GM10266 (cell line): ENCODE measurements at regions not wholly inside any gene's neighbourhood (a gene's known extent, or its start where the extent isn't known, plus 50 kb on each side); places are given as distances from the start of the nearest gene placed in this dataset.

Experiments
- DNase-seq: peaks from one replicate; pipeline ENCODE4 v3.0.0; 2012; ENCODE audit errors: extremely low spot score
- CTCF ChIP-seq: IDR thresholded peaks from 2 replicates; pipeline ENCODE4 v1.5.1; 2012; ENCODE audit warnings: mild to moderate bottlenecking, low read depth; ENCODE audit not compliant: control insufficient read depth, insufficient read depth; ENCODE audit errors: missing control alignments

DNA sequence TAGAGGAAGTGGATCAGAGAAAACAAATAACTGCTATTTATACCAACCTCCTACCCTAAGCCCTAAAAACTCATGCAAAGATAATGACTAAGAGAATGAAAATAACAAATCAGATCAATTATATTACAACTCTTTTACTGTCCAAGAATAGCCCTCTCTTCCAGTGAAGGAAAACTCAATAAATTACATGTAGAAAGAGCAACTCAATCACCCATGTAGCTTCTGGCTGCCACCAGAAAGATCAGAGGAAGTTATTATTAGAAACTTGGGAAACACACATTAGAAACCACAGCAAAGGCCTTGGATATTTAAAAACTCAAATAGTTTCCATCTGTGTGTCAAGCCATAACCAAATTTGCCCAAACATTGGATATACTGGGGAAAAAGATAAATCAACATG, 134.0 kb upstream of the TARS1 start:
- DNase-seq, result no peak
- no peak for TF ChIP-seq CTCF

DNA sequence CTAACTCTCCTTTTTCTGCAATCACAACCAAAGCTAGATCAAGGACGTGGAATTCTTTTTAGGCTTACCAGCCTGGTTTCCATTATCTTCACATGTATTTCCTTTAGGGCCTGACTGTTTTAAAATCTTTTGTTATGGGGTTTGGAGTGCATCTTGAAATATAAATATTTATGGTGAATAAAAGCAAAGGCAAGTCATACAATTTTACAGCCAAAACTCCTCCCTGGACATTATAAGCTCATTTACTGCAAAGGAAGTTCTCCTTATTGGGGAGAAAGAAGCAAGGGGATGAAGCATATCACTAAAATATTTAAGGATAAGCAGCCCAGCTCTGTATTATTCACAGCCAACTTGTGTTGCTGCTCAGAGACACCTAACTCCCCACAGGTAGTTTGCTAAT, 132.2 kb upstream of the TARS1 start:
- DNase-seq, result no peak
- TF ChIP-seq CTCF, result no peak

GRCh38 chr5:33309068-33309467, 131.7 kb upstream of the TARS1 start:
- no peak for TF ChIP-seq CTCF
- DNase-seq, result no peak

DNA sequence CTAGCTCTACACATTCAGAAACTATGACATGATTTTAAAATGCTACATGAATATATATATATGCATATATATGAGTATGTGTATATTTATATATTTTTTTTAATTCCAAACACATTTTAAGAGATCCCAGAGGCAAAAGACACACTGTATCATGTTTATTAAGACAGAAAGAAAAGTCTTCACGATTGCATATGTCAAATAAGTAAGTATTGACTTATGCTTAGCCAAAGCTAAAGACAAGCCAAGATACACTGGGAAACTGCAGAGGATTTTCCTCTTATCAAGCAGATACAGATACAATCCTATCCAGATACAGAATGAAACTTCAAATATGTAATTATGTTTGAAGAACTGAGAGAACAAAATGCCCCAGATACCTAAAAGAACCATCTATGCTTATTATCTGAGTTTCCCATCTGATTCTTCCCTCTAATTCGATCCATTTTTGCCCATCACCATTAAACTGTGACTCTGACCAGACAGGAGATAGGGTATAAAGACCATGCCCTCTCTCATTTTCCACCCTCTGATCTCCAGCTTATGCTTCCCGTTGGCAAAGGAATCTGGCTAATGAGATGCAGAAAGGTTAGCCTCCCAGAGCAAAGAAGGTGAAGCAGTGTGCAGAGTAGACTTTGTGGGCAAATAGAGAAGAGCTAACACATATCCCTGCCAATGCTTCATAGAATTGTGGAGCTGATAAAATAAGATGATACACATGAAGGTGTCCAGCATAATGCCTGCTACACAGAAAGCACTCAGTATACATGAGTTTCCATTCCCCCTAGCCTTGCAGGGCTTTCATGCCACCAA, 131.0 kb upstream of the TARS1 start:
- DNase-seq, result no peak
- no peak for TF ChIP-seq CTCF

DNA sequence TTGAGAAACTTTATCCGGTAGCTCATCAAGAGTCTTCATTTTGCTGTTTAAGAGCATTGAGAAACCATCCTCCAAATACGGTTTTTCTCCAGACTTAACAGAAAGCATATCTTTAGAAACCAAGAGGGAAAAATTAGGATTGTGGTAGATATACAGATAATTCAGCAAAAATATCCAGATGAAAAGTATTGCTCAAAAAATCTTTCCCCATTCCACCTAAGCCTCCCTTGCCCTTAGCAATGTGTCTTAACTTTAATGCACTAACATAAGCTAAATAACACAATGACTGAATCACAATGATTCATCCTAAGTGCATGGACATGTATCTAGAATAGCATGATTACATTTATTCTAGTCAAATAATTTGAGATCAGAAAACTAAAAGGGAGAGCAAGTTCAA, 130.3 kb upstream of the TARS1 start:
- TF ChIP-seq CTCF, result no peak
- no peak for DNase-seq

- DNase-seq, result no peak
- no peak for TF ChIP-seq CTCF
These were observed 128.9 kb upstream of the TARS1 start for GRCh38 chr5:33311893-33312292.
